ENCODE measurements at regions not wholly inside any gene's neighbourhood (a gene's known extent, or its start where the extent isn't known, plus 50 kb on each side); places are given as distances from the start of the nearest gene placed in this dataset.

DNA sequence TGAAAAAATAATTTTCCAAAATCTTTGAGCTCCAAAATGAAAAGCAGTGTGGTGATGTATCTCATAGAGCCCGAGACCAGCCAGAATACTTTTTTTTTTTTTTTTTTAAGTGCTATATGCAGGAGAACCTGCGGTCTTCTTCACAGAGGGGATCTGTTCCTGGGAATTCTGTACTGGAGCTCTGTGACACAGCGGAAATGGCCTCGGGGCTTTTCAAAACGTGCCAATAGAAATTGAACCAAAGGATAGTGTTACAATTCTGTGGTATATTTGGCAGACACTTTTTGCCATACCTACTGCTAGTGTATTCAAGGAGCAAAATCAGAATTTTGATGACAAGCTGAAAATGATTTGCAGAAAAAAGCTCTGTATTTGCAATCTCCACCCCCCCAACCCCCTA lies 1429.3 kb upstream of the LRRTM3 start (continued):
- no peak for TF ChIP-seq EZH2 (conservative IDR thresholded peaks at IDR 0.05; ENCODE audit: low read depth, low read length)
- no peak for TF ChIP-seq ZMAT3 (CRISPR knock-in tag; conservative IDR thresholded peaks at IDR 0.05)

DNA sequence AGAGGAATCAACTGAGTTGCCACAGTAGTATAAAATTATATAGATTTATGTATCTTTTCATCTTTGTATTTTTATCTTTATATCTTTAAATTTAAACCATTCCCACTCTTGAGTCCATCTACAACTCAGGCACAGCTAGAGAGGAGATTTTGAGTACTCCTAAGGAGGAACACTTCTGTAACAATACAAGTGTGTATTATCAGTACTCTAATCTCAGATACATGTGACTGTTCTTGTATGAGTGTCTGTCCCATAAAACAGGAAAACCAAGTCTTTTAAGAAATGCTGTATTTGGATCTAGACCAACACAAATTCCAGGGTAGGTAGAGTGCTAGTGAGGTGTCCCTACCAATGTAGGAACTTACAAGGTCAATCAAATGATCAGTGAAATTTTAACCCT lies 1428.0 kb upstream of the LRRTM3 start:
- DNase-seq (ENCODE audit: low spot score) (no peak), ATAC-seq (no peak), FAIRE-seq (no peak)
- TF ChIP-seq ZNF124 (CRISPR knock-in tag; IDR thresholded peaks at IDR 0.05), result no peak
- TF ChIP-seq NFRKB (IDR thresholded peaks at IDR 0.05), result no peak
- no peak for TF ChIP-seq MXI1 (IDR thresholded peaks at IDR 0.05; ENCODE audit: borderline replicate concordance, low read depth, low read length)
- TF ChIP-seq MYNN (CRISPR knock-in tag; IDR thresholded peaks at IDR 0.05; ENCODE audit: low read depth), result no peak
- TF ChIP-seq, protein P1, sequence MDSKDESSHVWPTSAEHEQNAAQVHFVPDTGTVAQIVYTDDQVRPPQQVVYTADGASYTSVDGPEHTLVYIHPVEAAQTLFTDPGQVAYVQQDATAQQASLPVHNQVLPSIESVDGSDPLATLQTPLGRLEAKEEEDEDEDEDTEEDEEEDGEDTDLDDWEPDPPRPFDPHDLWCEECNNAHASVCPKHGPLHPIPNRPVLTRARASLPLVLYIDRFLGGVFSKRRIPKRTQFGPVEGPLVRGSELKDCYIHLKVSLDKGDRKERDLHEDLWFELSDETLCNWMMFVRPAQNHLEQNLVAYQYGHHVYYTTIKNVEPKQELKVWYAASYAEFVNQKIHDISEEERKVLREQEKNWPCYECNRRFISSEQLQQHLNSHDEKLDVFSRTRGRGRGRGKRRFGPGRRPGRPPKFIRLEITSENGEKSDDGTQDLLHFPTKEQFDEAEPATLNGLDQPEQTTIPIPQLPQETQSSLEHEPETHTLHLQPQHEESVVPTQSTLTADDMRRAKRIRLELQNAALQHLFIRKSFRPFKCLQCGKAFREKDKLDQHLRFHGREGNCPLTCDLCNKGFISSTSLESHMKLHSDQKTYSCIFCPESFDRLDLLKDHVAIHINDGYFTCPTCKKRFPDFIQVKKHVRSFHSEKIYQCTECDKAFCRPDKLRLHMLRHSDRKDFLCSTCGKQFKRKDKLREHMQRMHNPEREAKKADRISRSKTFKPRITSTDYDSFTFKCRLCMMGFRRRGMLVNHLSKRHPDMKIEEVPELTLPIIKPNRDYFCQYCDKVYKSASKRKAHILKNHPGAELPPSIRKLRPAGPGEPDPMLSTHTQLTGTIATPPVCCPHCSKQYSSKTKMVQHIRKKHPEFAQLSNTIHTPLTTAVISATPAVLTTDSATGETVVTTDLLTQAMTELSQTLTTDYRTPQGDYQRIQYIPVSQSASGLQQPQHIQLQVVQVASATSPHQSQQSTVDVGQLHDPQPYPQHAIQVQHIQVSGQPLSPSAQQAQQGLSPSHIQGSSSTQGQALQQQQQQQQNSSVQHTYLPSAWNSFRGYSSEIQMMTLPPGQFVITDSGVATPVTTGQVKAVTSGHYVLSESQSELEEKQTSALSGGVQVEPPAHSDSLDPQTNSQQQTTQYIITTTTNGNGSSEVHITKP (CRISPR knock-in tag; IDR thresholded peaks at IDR 0.05; ENCODE audit: low read depth), result no peak
- TF ChIP-seq AGO1 (IDR thresholded peaks at IDR 0.05; ENCODE audit: low read depth, low read length, poor library complexity, severe bottlenecking), result no peak
- no peak for TF ChIP-seq NR2C2 (CRISPR knock-in tag; IDR thresholded peaks at IDR 0.05; ENCODE audit: borderline replicate concordance)
- no peak for TF ChIP-seq ISL2 (CRISPR knock-in tag; IDR thresholded peaks at IDR 0.05)
- TF ChIP-seq ZNF616 (CRISPR knock-in tag; IDR thresholded peaks at IDR 0.05; ENCODE audit: low read depth), result no peak
- no peak for TF ChIP-seq SPEN (CRISPR knock-in tag; IDR thresholded peaks at IDR 0.05; ENCODE audit: low read depth)
- no peak for TF ChIP-seq CBX5 (CRISPR knock-in tag; IDR thresholded peaks at IDR 0.05; ENCODE audit: borderline replicate concordance)
- no peak for TF ChIP-seq ZNF530 (CRISPR knock-in tag; IDR thresholded peaks at IDR 0.05; ENCODE audit: low read depth)
- TF ChIP-seq ZNF777 (CRISPR knock-in tag; IDR thresholded peaks at IDR 0.05), result no peak
- TF ChIP-seq ZNF816 (CRISPR knock-in tag; IDR thresholded peaks at IDR 0.05; ENCODE audit: borderline replicate concordance), result no peak
- no peak for TF ChIP-seq NKX3-1 (CRISPR knock-in tag; IDR thresholded peaks at IDR 0.05)
- TF ChIP-seq ZNF468 (CRISPR knock-in tag; IDR thresholded peaks at IDR 0.05), result no peak
- no peak for TF ChIP-seq TGIF2 (CRISPR knock-in tag; IDR thresholded peaks at IDR 0.05)
- POLR2A ChIA-PET, result no interaction called here
- BruUV-seq (replicated peaks), result no TSS peak
- Histone ChIP-seq H3K27me3 (ENCODE audit: control insufficient read depth in 1 of 2, insufficient read depth in 2 of 2, low read length in 2 of 2) (no peaks in the 10 kb centered on the region), H3K36me3 (replicated peaks in 1 of 2; ENCODE audit: control insufficient read depth in 1 of 2, insufficient read depth in 2 of 2, low read length in 2 of 2) (no peaks in the 10 kb centered on the region), H3K4me2 (ENCODE audit: low read depth, low read length) (no peak overlapping the region), H3K4me1 (ENCODE audit: insufficient read depth, low read length) (peaks cover 8% of the 10 kb centered on the region; the same call in 1 of the 2 replicates), H3K27ac (ENCODE audit: extremely low read length, insufficient read depth, low read length) (no peak overlapping the region), H4K20me1 (ENCODE audit: insufficient read depth, low read length) (no peaks in the 10 kb centered on the region), H3K9ac (ENCODE audit: insufficient read depth, low read depth, low read length) (no peak overlapping the region), H3K4me3 (replicated peaks in 1 of 3; ENCODE audit: insufficient read depth in 1 of 3, low read depth in 2 of 3, low read length in 3 of 3) (no peak overlapping the region), H2AFZ (ENCODE audit: low read length) (no peak overlapping the region), H3K79me2 (ENCODE audit: insufficient read depth, low read length) (no peaks in the 10 kb centered on the region), H3K9me3 (ENCODE audit: low read length) (no peaks in the 10 kb centered on the region; the same call in 1 of the 2 replicates)
- in situ Hi-C loops (cut with HindIII; ENCODE audit: extremely low pct_ligation_motif_present, low pct_unique_long_range_greater_than_20kb) (no loop called here), intact Hi-C loops (cut with micrococcal nuclease; ENCODE audit: unreplicated experiment) (no loop called here)
- CTCF ChIA-PET (ENCODE audit: low intra/inter-chr PET ratio, low total read pairs), result no interaction called here

Measured in HepG2 (cell line).